ENCODE measurements at regions not wholly inside any gene's neighbourhood (a gene's known extent, or its start where the extent isn't known, plus 50 kb on each side); places are given as distances from the start of the nearest gene placed in this dataset.

DNA sequence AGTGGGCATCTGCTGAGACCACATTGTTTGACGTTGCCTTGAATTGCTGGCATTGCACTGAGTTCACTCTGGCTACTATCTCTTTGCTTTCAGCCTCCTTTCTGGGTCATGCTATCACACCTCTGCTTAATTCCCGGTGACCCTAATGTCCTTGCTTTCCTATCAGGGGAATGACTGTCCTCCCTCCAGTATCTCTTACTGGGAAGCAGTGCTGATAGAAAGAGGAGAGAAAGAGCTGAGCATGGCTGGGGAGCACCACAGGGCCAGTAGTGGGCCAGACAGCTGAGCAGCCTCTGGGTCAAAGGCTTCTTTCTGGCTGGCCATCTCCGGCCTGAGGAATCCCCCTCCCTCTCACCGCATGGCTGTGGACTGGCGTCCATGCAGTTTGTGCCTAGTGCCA, 428.7 kb downstream of the INHBA start:
- no peak overlapping the region for H3K4me3 ChIP-seq
- H3K36me3 ChIP-seq: no peaks in the 10 kb centered on the region
- TF ChIP-seq, protein P1, sequence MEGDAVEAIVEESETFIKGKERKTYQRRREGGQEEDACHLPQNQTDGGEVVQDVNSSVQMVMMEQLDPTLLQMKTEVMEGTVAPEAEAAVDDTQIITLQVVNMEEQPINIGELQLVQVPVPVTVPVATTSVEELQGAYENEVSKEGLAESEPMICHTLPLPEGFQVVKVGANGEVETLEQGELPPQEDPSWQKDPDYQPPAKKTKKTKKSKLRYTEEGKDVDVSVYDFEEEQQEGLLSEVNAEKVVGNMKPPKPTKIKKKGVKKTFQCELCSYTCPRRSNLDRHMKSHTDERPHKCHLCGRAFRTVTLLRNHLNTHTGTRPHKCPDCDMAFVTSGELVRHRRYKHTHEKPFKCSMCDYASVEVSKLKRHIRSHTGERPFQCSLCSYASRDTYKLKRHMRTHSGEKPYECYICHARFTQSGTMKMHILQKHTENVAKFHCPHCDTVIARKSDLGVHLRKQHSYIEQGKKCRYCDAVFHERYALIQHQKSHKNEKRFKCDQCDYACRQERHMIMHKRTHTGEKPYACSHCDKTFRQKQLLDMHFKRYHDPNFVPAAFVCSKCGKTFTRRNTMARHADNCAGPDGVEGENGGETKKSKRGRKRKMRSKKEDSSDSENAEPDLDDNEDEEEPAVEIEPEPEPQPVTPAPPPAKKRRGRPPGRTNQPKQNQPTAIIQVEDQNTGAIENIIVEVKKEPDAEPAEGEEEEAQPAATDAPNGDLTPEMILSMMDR (IDR thresholded peaks at IDR 0.05): no peak
- TF ChIP-seq POLR2A (IDR thresholded peaks at IDR 0.05) (no peak), POLR2AphosphoS5 (IDR thresholded peaks at IDR 0.05) (no peak), EP300 (IDR thresholded peaks at IDR 0.05) (no peak)
- H3K9me3 ChIP-seq: no peaks in the 10 kb centered on the region
- H3K4me1 ChIP-seq: no peaks in the 10 kb centered on the region
- no peak for DNase-seq (ENCODE audit: low spot score in 2 of 2)
- H3K27me3 ChIP-seq: no peaks in the 10 kb centered on the region
- no peak overlapping the region for H3K27ac ChIP-seq
- WGBS: 95% methylated on average over 5 of the region's 5 CpGs

DNA sequence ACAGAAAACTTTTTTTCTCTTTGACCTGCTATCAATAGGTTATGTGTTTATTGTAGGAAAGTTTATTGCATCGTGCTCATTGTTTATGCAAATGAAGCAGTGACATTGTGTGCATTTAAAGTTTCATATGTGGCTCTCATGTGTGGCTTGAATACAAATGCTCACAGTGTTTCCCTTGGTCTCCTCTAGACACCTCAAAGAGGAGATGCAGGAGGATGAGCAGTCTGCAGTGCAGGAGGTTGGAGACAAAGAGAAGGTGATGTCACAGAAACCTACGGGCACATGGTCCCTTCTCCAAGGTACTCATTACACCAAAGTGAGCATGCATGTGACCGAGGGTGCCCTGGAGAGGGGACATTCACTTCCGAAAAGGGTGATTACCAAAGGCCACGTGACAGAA, 430.2 kb downstream of the INHBA start:
- no peaks in the 10 kb centered on the region for H3K4me1 ChIP-seq
- H3K36me3 ChIP-seq: no peaks in the 10 kb centered on the region
- DNase-seq (ENCODE audit: low spot score in 2 of 2): no peak
- H3K9me3 ChIP-seq: no peaks in the 10 kb centered on the region
- TF ChIP-seq EP300 (IDR thresholded peaks at IDR 0.05) (no peak), POLR2A (IDR thresholded peaks at IDR 0.05) (no peak)
- TF ChIP-seq, protein P1 (IDR thresholded peaks at IDR 0.05): no peak
- H3K4me3 ChIP-seq: no peak overlapping the region
- H3K27ac ChIP-seq: no peak overlapping the region
- WGBS: 87% methylated on average over 5 of the region's 5 CpGs
- H3K27me3 ChIP-seq: no peaks in the 10 kb centered on the region

- H3K4me3 ChIP-seq: no peak overlapping the region
- DNase-seq (ENCODE audit: low spot score in 2 of 2): no peak
- no peaks in the 10 kb centered on the region for H3K36me3 ChIP-seq
- no peaks in the 10 kb centered on the region for H3K4me1 ChIP-seq
- H3K27me3 ChIP-seq: no peaks in the 10 kb centered on the region
- 80% methylated on average over 2 of the region's 2 CpGs for WGBS
- no peaks in the 10 kb centered on the region for H3K9me3 ChIP-seq
- TF ChIP-seq, protein P1 (IDR thresholded peaks at IDR 0.05): no peak
- TF ChIP-seq POLR2A (IDR thresholded peaks at IDR 0.05) (no peak), EP300 (IDR thresholded peaks at IDR 0.05) (no peak), POLR2AphosphoS5 (IDR thresholded peaks at IDR 0.05) (no peak)
- H3K27ac ChIP-seq: no peak overlapping the region
These were observed 434.0 kb downstream of the INHBA start for GRCh38 chr7:41268878-41269277.

- DNase-seq (ENCODE audit: low spot score in 2 of 2): no peak
- H3K27me3 ChIP-seq: no peaks in the 10 kb centered on the region
- no peaks in the 10 kb centered on the region for H3K4me1 ChIP-seq
- no peak for TF ChIP-seq EP300 (IDR thresholded peaks at IDR 0.05)
- TF ChIP-seq POLR2A (IDR thresholded peaks at IDR 0.05): no peak
- TF ChIP-seq, protein P1 (IDR thresholded peaks at IDR 0.05): no peak
- TF ChIP-seq POLR2AphosphoS5 (IDR thresholded peaks at IDR 0.05): no peak
- no peaks in the 10 kb centered on the region for H3K36me3 ChIP-seq
- no peak overlapping the region for H3K27ac ChIP-seq
- H3K4me3 ChIP-seq: no peak overlapping the region
- 57% methylated on average over 4 of the region's 4 CpGs for WGBS
- no peaks in the 10 kb centered on the region for H3K9me3 ChIP-seq
These were observed 441.8 kb downstream of the INHBA start for GRCh38 chr7:41261080-41261479.

GRCh38 chr7:41257660-41258059, 445.2 kb downstream of the INHBA start:
- WGBS: 81% methylated on average over 4 of the region's 4 CpGs
- no peak overlapping the region for H3K4me3 ChIP-seq
- TF ChIP-seq EP300 (IDR thresholded peaks at IDR 0.05) (no peak), POLR2A (IDR thresholded peaks at IDR 0.05) (no peak), POLR2AphosphoS5 (IDR thresholded peaks at IDR 0.05) (no peak)
- TF ChIP-seq, protein P1 (IDR thresholded peaks at IDR 0.05): no peak
- no peak for DNase-seq (ENCODE audit: low spot score in 2 of 2)
- no peaks in the 10 kb centered on the region for H3K27me3 ChIP-seq
- H3K4me1 ChIP-seq: no peaks in the 10 kb centered on the region
- no peaks in the 10 kb centered on the region for H3K36me3 ChIP-seq
- no peaks in the 10 kb centered on the region for H3K9me3 ChIP-seq
- no peak overlapping the region for H3K27ac ChIP-seq

Measured in suprapubic skin (tissue), 4 donors.